ENCODE measurements at regions not wholly inside any gene's neighbourhood (a gene's known extent, or its start where the extent isn't known, plus 50 kb on each side); places are given as distances from the start of the nearest gene placed in this dataset.

DNA sequence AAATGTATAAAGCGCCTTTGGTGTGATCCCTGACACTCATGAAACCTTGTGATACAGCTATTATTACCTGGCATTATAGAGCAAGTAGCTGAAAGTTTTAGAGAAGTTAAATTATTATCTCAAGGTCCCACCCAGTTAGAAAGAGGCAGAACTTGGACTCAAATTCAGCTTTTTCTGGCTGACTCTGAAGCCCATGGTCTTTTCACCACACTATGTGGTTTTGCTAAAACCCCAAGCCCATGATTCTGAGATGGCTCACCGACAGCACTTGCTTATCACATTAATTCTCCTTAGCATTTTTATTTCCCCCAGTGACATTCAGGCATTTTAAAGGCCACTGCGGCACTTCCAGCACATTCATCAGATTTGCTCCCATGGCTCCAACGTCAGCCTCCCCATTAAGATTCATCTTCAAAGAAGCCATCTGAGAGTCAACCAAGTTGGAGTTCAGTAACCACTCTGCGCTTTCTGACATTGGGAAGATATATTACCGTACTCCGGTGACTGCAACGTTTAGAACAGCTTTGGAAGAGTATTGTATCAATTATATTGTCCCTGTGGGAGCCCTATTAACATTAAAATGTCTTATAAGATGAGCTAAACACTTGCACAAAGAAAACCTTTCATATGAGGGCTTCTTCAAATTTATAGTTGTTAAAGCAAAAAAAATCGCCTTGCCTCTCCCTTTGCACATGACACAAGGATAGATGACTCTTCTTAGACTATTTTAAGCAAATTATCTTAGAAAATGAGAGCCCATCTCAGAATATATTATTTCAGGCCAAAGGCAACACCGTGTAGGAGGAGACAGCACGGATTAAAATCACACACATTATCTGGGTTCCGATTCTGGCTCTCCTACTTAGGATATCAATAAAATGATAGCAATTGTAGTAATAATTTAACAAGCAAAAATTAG lies 638.1 kb downstream of the ACTL7B start:
- no peaks in the 10 kb centered on the region for H3K27me3 ChIP-seq (ENCODE audit: low read depth, low read length)
- no peak overlapping the region for H2AFZ ChIP-seq (ENCODE audit: low read depth, low read length)
- H3K27ac ChIP-seq (ENCODE audit: low read length): no peak overlapping the region
- TF ChIP-seq, protein P1, sequence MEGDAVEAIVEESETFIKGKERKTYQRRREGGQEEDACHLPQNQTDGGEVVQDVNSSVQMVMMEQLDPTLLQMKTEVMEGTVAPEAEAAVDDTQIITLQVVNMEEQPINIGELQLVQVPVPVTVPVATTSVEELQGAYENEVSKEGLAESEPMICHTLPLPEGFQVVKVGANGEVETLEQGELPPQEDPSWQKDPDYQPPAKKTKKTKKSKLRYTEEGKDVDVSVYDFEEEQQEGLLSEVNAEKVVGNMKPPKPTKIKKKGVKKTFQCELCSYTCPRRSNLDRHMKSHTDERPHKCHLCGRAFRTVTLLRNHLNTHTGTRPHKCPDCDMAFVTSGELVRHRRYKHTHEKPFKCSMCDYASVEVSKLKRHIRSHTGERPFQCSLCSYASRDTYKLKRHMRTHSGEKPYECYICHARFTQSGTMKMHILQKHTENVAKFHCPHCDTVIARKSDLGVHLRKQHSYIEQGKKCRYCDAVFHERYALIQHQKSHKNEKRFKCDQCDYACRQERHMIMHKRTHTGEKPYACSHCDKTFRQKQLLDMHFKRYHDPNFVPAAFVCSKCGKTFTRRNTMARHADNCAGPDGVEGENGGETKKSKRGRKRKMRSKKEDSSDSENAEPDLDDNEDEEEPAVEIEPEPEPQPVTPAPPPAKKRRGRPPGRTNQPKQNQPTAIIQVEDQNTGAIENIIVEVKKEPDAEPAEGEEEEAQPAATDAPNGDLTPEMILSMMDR (IDR thresholded peaks at IDR 0.05; ENCODE audit: low read depth, low read length): no peak
- TF ChIP-seq EZH2phosphoT487 (IDR thresholded peaks at IDR 0.05; ENCODE audit: low read depth): no peak
- no peaks in the 10 kb centered on the region for H4K20me1 ChIP-seq (ENCODE audit: insufficient read depth, low read length)
- no peaks in the 10 kb centered on the region for H3K36me3 ChIP-seq (replicated peaks; ENCODE audit: low read depth, low read length)
- H3K4me3 ChIP-seq (ENCODE audit: low read length): no peak overlapping the region
- H3K9ac ChIP-seq (ENCODE audit: low read length): no peak overlapping the region
- H3K4me1 ChIP-seq (ENCODE audit: low read length): no peaks in the 10 kb centered on the region
- H3K79me2 ChIP-seq (ENCODE audit: low read length): no peaks in the 10 kb centered on the region
- H3K9me3 ChIP-seq (ENCODE audit: insufficient read depth, low read length): no peaks in the 10 kb centered on the region
- no peak overlapping the region for H3K4me2 ChIP-seq (ENCODE audit: low read length)

DNA sequence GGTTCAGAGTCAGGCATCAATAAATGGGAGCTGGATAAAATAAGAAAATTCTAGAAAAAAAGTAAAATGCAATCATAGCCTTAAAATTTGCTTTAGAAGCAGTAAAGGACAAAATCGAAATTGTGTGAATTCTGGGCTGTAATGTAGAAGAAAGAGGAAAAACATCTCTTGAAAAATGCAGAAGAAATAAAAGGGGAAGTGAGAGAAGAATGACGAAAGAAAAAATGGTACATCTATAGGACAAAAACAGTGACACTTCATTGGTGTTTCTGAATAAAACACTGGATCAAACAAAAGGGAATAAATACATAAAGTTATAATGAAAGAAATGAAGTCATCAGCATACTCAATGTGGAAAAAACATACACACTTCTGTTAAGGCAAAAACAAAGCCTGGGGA lies 642.3 kb downstream of the ACTL7B start:
- Histone ChIP-seq H4K20me1 (ENCODE audit: insufficient read depth, low read length) (no peaks in the 10 kb centered on the region), H2AFZ (ENCODE audit: low read depth, low read length) (no peak overlapping the region), H3K79me2 (ENCODE audit: low read length) (no peaks in the 10 kb centered on the region), H3K9ac (ENCODE audit: low read length) (no peak overlapping the region), H3K27me3 (ENCODE audit: low read depth, low read length) (no peaks in the 10 kb centered on the region), H3K36me3 (replicated peaks; ENCODE audit: low read depth, low read length) (no peaks in the 10 kb centered on the region), H3K9me3 (ENCODE audit: insufficient read depth, low read length) (no peaks in the 10 kb centered on the region), H3K4me3 (ENCODE audit: low read length) (no peak overlapping the region), H3K27ac (ENCODE audit: low read length) (no peak overlapping the region), H3K4me1 (ENCODE audit: low read length) (no peaks in the 10 kb centered on the region), H3K4me2 (ENCODE audit: low read length) (peak overlapping the region; percentile 5; the same call in 1 of the 2 replicates)
- TF ChIP-seq, protein P1 (IDR thresholded peaks at IDR 0.05; ENCODE audit: low read depth, low read length): no peak
- TF ChIP-seq EZH2phosphoT487 (IDR thresholded peaks at IDR 0.05; ENCODE audit: low read depth): no peak

- Histone ChIP-seq H2AFZ (ENCODE audit: low read depth, low read length) (no peak overlapping the region), H3K4me2 (ENCODE audit: low read length) (no peak overlapping the region), H3K4me1 (ENCODE audit: low read length) (no peaks in the 10 kb centered on the region), H3K27me3 (ENCODE audit: low read depth, low read length) (no peaks in the 10 kb centered on the region; the same call in 1 of the 2 replicates), H3K79me2 (ENCODE audit: low read length) (no peaks in the 10 kb centered on the region), H4K20me1 (ENCODE audit: insufficient read depth, low read length) (no peaks in the 10 kb centered on the region), H3K36me3 (replicated peaks; ENCODE audit: low read depth, low read length) (no peaks in the 10 kb centered on the region), H3K9me3 (ENCODE audit: insufficient read depth, low read length) (no peaks in the 10 kb centered on the region), H3K4me3 (ENCODE audit: low read length) (no peak overlapping the region), H3K9ac (ENCODE audit: low read length) (no peak overlapping the region), H3K27ac (ENCODE audit: low read length) (no peak overlapping the region)
- TF ChIP-seq EZH2phosphoT487 (IDR thresholded peaks at IDR 0.05; ENCODE audit: low read depth): no peak
- TF ChIP-seq, protein P1 (IDR thresholded peaks at IDR 0.05; ENCODE audit: low read depth, low read length): no peak
Measured at GRCh38 chr9:108212184-108212583, 643.6 kb downstream of the ACTL7B start.

DNA sequence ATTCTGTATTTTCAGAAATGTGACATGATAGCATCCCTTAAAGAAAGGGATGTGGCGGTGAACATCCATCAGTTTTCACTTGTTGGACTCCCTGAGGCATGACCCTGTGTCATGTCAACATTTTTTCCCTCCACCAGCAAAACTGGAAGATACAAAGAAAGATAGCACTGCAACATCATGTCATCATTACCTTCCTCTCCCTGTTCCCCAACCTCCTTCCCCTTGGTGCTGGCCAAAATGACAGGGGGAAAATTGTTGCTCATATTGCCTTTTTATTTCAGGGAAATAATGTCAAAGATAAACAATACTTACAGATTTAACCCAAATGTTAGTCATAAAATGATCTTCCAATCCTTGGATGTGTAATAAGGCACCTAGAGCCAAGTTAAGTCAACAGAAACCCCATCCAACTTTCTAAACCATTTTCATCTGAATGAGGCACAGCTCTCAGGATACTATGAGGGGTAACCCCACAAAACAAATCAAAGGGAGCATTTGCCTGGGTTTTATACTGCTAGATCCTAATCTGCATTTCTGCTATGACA lies 644.3 kb downstream of the ACTL7B start:
- Histone ChIP-seq H3K27ac (ENCODE audit: low read length) (no peak overlapping the region), H4K20me1 (ENCODE audit: insufficient read depth, low read length) (no peaks in the 10 kb centered on the region), H3K9me3 (ENCODE audit: insufficient read depth, low read length) (no peaks in the 10 kb centered on the region), H3K27me3 (ENCODE audit: low read depth, low read length) (no peaks in the 10 kb centered on the region; the same call in 1 of the 2 replicates), H3K79me2 (ENCODE audit: low read length) (no peaks in the 10 kb centered on the region), H2AFZ (ENCODE audit: low read depth, low read length) (no peak overlapping the region), H3K9ac (ENCODE audit: low read length) (no peak overlapping the region), H3K4me2 (ENCODE audit: low read length) (no peak overlapping the region), H3K36me3 (replicated peaks; ENCODE audit: low read depth, low read length) (no peaks in the 10 kb centered on the region), H3K4me3 (ENCODE audit: low read length) (no peak overlapping the region), H3K4me1 (ENCODE audit: low read length) (no peaks in the 10 kb centered on the region)
- TF ChIP-seq, protein P1 (IDR thresholded peaks at IDR 0.05; ENCODE audit: low read depth, low read length): no peak
- no peak for TF ChIP-seq EZH2phosphoT487 (IDR thresholded peaks at IDR 0.05; ENCODE audit: low read depth)
